ENCODE measurements at regions not wholly inside any gene's neighbourhood (a gene's known extent, or its start where the extent isn't known, plus 50 kb on each side); places are given as distances from the start of the nearest gene placed in this dataset.

DNA sequence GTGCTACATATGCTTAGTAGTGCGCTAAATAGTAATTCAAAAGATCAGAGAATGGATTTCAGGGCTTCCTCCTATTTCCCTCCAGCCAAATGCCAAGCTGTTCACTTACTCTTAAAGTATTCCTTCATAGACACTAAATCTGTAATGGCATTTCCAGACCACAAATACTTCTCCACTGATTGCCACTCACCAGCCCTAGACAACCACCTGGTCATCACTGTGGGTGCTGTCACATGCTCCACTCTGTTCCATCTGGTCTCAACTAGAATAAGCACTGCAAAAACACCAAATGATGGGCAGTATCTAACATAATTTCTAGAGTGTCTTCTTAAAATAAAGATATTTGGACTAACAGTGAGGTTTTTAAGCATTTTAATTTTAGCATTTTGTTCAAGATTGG is 341.3 kb downstream of the AASDHPPT start:
- DNase-seq, result no peak

DNA sequence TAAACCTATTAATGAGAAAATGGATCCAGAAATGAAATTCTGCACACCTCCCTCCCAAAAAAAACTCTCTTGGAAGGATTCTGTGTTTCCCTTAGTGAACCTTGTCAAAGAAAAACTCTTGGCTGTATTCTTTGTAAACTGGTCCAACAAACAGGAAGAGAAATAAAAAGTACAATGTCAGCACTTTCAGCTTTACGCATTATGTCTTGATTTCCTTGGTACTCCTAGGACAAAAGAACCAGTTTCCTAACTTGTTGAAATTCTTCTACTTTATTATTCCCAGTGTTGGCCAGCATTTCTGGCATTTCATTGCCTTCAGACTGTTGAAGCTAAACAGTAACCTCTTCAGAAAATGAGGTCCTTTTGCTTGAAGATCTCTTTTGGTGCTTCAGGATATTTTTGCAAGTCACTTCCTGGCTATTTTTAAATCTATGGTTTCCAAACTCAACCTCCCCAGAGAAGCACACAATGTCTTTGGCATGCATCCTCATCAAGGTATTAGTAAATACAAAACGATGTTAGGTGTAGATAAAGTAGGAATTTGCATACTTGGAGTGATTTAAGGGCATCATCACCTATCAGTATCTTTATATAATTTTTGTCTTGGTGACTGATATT is 342.7 kb downstream of the AASDHPPT start:
- no peak for DNase-seq

- no peak for DNase-seq
These were observed 343.2 kb downstream of the AASDHPPT start for GRCh38 chr11:106420686-106421085.

- DNase-seq, result no peak
These were observed 344.3 kb downstream of the AASDHPPT start for GRCh38 chr11:106421676-106422292.

DNA sequence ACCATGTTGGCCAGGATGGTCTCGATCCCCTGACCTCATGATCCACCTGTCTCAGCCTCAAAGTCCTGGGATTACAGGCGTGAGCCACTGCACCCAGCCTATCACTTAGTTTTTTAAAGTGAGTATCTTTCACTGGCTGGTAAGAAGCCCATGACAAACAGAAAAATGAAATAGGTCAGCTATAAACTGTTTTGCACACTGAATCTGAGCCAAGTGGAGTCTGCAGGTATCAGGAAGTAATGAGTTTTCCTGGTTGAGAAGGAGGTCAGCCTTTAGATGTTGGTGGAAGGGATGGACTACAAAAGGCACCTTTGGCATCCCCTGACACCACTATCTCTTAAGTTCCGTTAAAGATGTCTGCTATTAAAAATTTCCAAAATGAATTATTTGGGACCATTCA is 345.1 kb downstream of the AASDHPPT start:
- DNase-seq, result no peak

DNA sequence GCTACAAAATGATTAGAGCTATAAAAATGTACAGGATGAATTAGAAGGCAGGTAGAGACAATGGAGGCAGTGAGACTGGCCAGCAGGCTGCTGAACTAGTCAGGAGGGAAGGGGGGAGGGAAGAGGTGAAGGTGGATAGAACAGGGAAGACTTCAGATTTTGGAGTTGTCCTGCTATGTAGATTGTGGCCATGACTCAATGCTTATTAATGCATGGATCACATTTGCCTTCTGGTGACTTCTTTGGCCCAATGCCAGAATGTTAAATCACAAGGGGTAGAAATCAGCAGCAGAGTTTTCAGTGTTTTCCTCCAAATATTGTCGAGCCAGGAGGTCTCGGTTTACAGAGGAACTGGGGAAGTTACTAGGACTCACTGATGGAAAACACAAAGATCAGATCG is 346.6 kb downstream of the AASDHPPT start:
- DNase-seq, result no peak

DNA sequence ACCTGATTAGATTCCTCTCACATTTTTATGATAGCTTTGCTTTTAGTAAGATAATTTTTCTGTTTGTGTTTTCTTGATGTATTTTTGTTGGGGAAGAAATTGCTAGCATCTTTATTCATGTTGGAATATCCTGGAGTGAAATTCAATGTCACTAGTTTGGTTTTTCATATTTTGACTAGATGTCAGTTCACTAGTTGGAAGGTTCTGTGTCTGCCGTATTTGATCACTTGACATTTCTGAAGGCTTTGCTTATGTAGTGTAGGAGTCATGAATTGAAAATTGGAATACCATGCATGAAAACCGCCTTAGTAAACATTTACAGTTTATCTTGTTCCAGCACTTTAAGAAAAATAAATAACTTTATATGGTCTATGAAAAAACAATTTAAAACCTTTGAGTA is 348.4 kb downstream of the AASDHPPT start:
- DNase-seq, result no peak

DNA sequence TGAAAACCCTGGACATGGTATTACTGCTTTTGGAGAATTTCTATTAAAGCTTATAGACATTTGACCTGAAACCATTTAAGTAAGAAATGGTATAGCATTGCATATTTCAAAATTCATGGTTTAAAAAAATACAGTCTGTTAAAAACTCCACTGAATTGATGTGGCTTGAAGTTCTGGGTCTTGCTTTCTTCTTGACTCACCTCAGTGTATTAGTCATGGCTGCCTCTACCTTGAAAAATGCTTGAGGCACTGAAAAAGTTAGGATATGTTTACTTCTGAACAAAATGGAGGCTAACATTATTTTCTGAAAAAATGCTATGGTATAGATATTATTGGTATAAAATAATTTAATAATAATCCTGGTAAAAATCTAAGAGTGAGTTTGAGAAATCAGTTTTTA is 349.2 kb downstream of the AASDHPPT start:
- DNase-seq, result no peak

GRCh38 chr11:106427736-106428135 is 350.3 kb downstream of the AASDHPPT start:
- no peak for DNase-seq

- DNase-seq, result no peak
These were observed 364.6 kb downstream of the AASDHPPT start for GRCh38 chr11:106442032-106442431.

DNA sequence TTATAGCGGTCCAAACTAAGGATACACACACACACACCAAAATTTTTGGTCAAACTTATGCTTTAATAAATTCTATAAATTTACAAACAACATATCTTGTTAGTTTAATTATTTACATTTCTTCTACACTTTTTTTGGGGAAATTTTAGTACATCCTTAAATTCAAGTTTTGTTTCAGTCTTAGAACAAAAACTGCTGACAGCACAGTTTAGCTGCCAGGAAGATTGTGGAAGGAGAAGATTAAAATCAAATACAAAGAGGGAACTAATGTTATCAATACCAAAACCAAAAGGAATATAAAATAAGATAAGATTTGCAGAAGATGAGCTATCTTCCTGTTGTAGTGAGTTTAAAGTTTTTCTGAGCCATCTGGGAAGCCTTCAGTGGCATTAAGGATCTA is 368.8 kb downstream of the AASDHPPT start:
- DNase-seq, result no peak

DNA sequence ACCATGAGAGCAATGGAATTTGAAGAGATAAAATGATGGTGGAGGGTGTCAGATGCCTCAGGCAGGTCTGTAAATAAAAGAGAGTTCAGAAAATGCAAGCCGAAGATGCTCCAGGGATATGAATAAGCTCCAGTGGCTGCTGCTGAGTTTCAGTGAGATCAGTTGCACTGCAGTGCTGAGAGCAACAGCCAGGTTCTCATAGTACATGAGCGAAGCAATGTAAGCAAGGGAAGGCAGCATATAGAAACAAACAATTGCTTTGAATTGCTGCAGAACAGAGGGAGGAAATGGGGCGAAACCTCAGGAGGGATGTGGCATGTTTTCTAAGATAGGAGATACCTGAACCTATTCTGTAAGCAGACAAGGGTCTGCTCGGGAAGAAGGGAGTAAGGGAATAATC is 369.5 kb downstream of the AASDHPPT start:
- DNase-seq, result no peak

DNA sequence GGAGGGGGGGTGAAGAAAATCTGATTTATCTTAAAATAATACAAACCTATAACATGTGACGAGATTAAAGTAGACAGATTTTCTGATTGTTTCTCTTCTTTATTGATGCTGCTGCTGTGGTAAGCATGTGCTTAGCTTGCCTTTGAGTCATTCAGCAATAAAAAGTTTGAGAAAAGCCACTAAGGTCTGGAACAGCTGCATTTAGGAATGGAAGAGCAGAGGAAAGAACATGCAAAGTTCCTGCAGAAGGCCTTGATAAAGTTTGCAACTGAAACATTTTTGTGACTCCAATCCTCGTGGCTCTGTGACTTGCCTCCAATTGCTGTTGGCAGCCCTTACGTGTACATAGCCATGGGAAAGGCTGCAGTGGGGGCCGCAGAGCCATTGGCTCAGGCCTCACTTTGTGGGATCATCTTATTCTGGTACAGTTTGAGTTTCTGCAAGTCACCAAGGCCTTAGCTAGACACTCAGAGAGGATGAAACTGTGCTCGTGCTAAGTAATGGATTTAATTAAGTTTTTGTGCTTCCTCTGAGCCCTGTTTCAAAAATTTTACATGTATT is 370.2 kb downstream of the AASDHPPT start:
- DNase-seq, result no peak

DNA sequence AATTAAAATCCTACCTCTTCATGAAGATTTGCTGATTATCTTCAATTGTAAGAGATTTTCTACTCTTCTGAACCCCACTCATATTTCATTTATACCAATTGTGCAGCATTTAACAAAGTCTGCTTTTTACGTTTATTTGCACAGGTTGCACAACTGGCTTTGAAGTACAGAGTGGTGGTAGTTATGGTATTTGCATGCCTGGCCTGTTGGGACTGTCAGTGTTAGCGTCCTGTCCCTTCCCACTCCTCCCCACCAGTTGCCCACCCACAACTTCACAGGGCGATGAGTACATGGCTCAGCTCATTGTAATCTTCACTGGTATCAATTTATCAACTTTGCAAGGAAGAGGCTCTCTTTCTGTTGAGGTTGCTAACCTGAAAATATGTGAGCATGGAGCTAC is 372.3 kb downstream of the AASDHPPT start:
- no peak for DNase-seq

- DNase-seq, result no peak
These were observed 373.9 kb downstream of the AASDHPPT start for GRCh38 chr11:106451228-106451922.

DNA sequence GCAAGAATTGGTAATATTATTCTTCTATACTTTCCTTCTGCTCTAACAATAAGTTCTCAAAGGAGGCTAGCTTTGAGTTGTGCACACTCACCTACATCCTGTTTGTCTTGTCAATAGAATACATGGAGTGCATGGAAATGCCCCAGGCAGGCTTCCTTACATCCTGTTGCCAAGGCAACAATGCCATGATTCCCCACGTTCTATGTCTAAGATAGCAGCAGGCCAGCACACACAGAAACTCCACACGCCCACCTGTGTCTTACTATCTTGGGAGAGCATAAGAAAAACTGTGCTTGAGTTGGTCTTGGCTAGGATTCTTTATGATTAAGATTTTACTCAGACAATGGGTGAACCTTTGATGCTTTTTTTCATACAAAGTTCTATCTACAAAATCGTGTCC is 379.2 kb downstream of the AASDHPPT start:
- no peak for DNase-seq

DNA sequence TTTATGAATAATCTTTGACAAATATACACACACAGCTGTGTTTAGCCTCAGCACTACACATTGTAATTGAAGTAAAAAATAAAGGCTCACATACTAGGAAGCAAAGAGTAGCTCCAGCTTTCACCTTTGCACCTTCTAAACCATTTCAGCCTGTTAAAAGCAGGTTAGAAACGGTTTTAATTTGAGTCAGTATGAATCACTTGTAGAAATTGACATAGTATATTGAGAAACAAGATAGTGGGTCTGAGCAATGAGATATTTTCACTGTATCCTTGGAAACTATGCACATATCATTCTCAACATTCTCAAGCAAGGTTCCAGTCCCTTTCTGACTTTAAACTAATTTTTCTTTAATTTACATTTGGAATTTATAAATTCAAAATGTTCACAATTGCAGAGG is 380.3 kb downstream of the AASDHPPT start:
- DNase-seq, result no peak

- no peak for DNase-seq
These were observed 381.7 kb downstream of the AASDHPPT start for GRCh38 chr11:106459135-106459534.

DNA sequence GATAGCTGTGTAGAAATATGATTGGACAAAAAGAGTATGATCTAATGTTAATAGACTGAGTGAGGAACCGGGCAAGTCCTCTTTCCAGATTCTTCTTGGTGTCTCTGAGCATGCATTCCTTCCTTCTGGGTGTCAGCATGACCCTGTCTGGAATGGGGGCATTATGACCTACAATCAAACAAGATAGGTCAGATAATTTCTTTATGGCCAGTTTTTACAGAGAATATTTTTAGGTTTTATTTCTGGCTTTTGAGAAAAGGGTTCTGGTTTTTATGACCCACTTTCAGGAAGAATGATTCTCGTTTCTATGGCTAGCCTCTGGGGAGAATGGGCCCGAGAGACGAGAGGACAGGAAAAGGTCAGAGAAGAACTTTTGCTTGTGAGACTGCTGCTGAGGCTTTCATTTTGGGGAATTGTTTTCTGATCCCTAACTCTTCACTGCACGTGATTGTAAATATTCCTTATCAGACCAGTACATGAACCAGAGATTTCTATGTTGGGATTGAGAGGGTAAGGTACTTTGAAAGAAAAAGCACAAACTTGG is 383.8 kb downstream of the AASDHPPT start:
- no peak for DNase-seq

DNA sequence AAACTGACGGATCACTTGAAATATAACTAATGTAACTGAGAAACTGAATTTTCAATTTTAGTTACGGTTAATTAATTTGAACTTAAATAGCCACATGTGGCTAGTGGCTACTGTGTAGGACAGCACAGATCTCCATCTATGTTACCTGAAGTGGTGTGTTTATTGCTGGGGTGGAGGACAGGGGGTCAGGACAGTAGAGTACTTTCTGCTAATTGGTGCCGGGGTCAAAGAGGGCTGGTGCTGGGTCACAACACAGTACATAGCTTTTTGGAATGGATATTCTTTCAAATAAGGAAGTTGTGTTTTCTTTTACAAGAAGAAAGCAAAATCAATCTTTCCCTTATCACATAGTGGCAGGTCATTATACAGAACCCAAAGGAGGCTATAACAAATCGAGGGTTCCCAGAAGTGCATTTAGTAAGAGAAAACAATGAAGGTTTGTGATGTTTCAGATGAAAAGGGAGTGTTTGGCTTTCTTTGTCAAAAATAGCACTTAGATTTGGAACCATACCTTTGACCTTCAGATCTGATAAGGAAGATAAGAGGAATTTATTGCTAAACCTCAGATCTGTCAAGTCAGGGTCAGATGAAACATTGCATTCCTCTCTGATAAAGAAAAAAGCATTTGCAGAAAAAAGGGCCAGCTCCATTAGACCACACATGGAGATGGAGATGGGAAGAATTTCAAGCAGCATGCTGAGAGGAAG is 384.5 kb downstream of the AASDHPPT start:
- no peak for DNase-seq

GRCh38 chr11:106463154-106463553 is 385.7 kb downstream of the AASDHPPT start:
- no peak for DNase-seq

GRCh38 chr11:106463796-106464201 is 386.3 kb downstream of the AASDHPPT start:
- DNase-seq, result no peak

DNA sequence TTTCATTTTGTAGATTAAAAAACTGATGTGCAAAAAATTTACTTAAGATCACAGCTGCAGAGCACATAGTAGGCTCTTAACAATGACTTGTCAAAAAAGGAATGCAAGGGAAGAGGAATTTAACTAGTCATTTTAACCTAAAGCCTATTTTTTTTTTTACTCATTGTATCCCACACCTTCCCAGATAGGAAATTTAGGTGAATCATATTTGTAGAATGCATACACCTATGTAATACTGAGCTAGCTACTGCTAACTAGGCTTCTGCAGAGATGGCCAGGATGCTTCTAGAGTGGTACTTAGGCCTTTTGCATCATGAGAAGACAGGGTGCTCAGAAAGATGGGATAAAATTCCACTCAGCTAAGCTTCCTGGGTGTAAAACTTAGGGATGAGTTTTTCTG is 387.3 kb downstream of the AASDHPPT start:
- DNase-seq, result no peak
